ENCODE measurements at regions not wholly inside any gene's neighbourhood (a gene's known extent, or its start where the extent isn't known, plus 50 kb on each side); places are given as distances from the start of the nearest gene placed in this dataset.

GRCh38 chr10:2284071-2284470, 546.7 kb upstream of the ADARB2 start:
- FAIRE-seq, result no peak
- no peak for DNase-seq (ENCODE audit: low spot score)

- DNase-seq (ENCODE audit: low spot score), result no peak
- FAIRE-seq, result no peak
These were observed 544.9 kb upstream of the ADARB2 start for GRCh38 chr10:2282202-2282601.

- FAIRE-seq (no peak), DNase-seq (ENCODE audit: low spot score) (no peak)
These were observed 543.5 kb upstream of the ADARB2 start for GRCh38 chr10:2280713-2281300.

- FAIRE-seq (no peak), DNase-seq (ENCODE audit: low spot score) (no peak)
These were observed 542.4 kb upstream of the ADARB2 start for GRCh38 chr10:2279711-2280110.

- DNase-seq (ENCODE audit: low spot score) (no peak), FAIRE-seq (no peak)
These were observed 541.0 kb upstream of the ADARB2 start for GRCh38 chr10:2278363-2278762.

GRCh38 chr10:2263561-2263960, 526.2 kb upstream of the ADARB2 start:
- FAIRE-seq (no peak), DNase-seq (ENCODE audit: low spot score) (no peak)

GRCh38 chr10:2262878-2263277, 525.6 kb upstream of the ADARB2 start:
- no peak for FAIRE-seq
- no peak for DNase-seq (ENCODE audit: low spot score)

- no peak for DNase-seq (ENCODE audit: low spot score)
- FAIRE-seq, result no peak
These were observed 525.0 kb upstream of the ADARB2 start for GRCh38 chr10:2262333-2262732.

GRCh38 chr10:2256241-2256640, 518.9 kb upstream of the ADARB2 start:
- DNase-seq (ENCODE audit: low spot score) (no peak), FAIRE-seq (no peak)

GRCh38 chr10:2252096-2252495, 514.8 kb upstream of the ADARB2 start:
- DNase-seq (ENCODE audit: low spot score) (no peak), FAIRE-seq (no peak)

- DNase-seq (ENCODE audit: low spot score) (no peak), FAIRE-seq (no peak)
These were observed 514.3 kb upstream of the ADARB2 start for GRCh38 chr10:2251631-2252030.

- DNase-seq (ENCODE audit: low spot score), result no peak
- FAIRE-seq, result no peak
These were observed 509.4 kb upstream of the ADARB2 start for GRCh38 chr10:2246747-2247146.

GRCh38 chr10:2245580-2245979, 508.3 kb upstream of the ADARB2 start:
- FAIRE-seq (no peak), DNase-seq (ENCODE audit: low spot score) (no peak)

- DNase-seq (ENCODE audit: low spot score) (no peak), FAIRE-seq (no peak)
These were observed 507.1 kb upstream of the ADARB2 start for GRCh38 chr10:2244471-2244870.

GRCh38 chr10:2236876-2237275, 499.6 kb upstream of the ADARB2 start:
- DNase-seq (ENCODE audit: low spot score) (no peak), FAIRE-seq (no peak)

GRCh38 chr10:2232479-2232878, 495.2 kb upstream of the ADARB2 start:
- DNase-seq (ENCODE audit: low spot score), result no peak
- no peak for FAIRE-seq

- no peak for FAIRE-seq
These were observed 493.2 kb upstream of the ADARB2 start for GRCh38 chr10:2230478-2230877.

GRCh38 chr10:2228320-2228901, 491.1 kb upstream of the ADARB2 start:
- FAIRE-seq (no peak), DNase-seq (ENCODE audit: low spot score) (no peak)

More at GRCh38 chr10:2230478-2230877, 493.2 kb upstream of the ADARB2 start:
- no peak for DNase-seq (ENCODE audit: low spot score)

- DNase-seq (ENCODE audit: low spot score), result no peak
- FAIRE-seq, result no peak
These were observed 488.3 kb upstream of the ADARB2 start for GRCh38 chr10:2225609-2226008.

- no peak for DNase-seq (ENCODE audit: low spot score)
- no peak for FAIRE-seq
These were observed 486.4 kb upstream of the ADARB2 start for GRCh38 chr10:2223548-2224320.

- DNase-seq (ENCODE audit: low spot score) (no peak), FAIRE-seq (no peak)
These were observed 485.3 kb upstream of the ADARB2 start for GRCh38 chr10:2222631-2223030.

- FAIRE-seq (no peak), DNase-seq (ENCODE audit: low spot score) (no peak)
These were observed 477.5 kb upstream of the ADARB2 start for GRCh38 chr10:2214805-2215204.

GRCh38 chr10:2214092-2214491, 476.8 kb upstream of the ADARB2 start:
- peak; percentile 22 for DNase-seq (ENCODE audit: low spot score)
- no peak for FAIRE-seq

All from urothelium cell line (cell line).